ENCODE measurements at regions not wholly inside any gene's neighbourhood (a gene's known extent, or its start where the extent isn't known, plus 50 kb on each side); places are given as distances from the start of the nearest gene placed in this dataset.

DNA sequence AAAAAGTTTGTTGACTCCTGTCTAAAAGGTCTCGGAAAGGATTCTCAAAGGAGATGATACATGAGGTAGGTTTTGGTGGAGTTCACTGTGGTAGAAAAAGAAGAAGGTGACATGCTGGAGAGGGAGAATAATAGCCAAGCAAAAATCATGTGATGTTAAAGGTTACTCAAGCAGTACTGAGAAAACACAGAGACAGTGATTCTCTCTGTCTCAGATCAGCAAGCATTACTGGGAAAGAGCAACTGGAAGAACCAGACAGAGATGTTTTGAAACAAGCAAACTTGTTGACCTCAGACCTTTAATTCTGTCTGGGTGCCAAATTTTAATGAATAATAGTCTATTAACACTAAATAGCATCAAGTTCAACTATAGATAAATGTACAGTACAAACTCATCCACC lies 183.5 kb upstream of the PLEKHG7 start:
- TF ChIP-seq ZNF274 (IDR thresholded peaks at IDR 0.05; ENCODE audit: low read depth, low read length) (no peak), SUZ12 (IDR thresholded peaks at IDR 0.05; ENCODE audit: extremely low read depth, insufficient read depth, insufficient read length) (no peak), YY1 (IDR thresholded peaks at IDR 0.05; ENCODE audit: insufficient read depth, insufficient read length) (no peak)
- Histone ChIP-seq H3K9ac (ENCODE audit: insufficient read length, low read depth) (no peak overlapping the region), H3K36me3 (ENCODE audit: insufficient read depth, insufficient read length, low read length) (no peaks in the 10 kb centered on the region), H3K4me3 (ENCODE audit: insufficient read length, low read depth) (no peak overlapping the region), H3K9me3 (ENCODE audit: insufficient read depth, low read length) (no peaks in the 10 kb centered on the region), H3K27me3 (ENCODE audit: insufficient read depth, insufficient read length) (no peaks in the 10 kb centered on the region), H3K4me1 (ENCODE audit: insufficient read depth, insufficient read length) (no peaks in the 10 kb centered on the region)
- DNase-seq (ENCODE audit: low read depth, low spot score), result no peak

DNA sequence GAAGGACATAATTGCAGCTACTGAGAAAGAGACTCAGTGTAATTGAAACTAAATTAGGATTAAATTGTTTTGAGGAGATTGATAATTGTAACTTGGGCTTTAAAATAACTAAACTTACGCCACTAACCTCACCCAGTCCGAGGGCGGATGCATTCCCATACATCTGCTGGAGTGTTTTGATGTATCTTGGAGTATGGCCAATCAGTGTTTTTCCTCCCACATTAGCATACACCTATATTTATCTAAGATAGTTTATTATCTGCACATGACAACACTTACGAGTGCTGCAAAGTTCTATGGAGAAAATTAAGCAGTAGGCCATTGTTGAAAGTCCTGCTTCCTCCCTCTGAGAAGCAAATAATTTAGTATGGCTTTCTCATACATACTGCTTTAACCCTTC lies 184.7 kb upstream of the PLEKHG7 start:
- DNase-seq (ENCODE audit: low read depth, low spot score), result no peak
- Histone ChIP-seq H3K27me3 (ENCODE audit: insufficient read depth, insufficient read length) (no peaks in the 10 kb centered on the region), H3K36me3 (ENCODE audit: insufficient read depth, insufficient read length, low read length) (no peaks in the 10 kb centered on the region), H3K9ac (ENCODE audit: insufficient read length, low read depth) (no peak overlapping the region), H3K9me3 (ENCODE audit: insufficient read depth, low read length) (no peaks in the 10 kb centered on the region), H3K4me3 (ENCODE audit: insufficient read length, low read depth) (no peak overlapping the region), H3K4me1 (ENCODE audit: insufficient read depth, insufficient read length) (no peaks in the 10 kb centered on the region)
- no peak for TF ChIP-seq ZNF274 (IDR thresholded peaks at IDR 0.05; ENCODE audit: low read depth, low read length)

DNA sequence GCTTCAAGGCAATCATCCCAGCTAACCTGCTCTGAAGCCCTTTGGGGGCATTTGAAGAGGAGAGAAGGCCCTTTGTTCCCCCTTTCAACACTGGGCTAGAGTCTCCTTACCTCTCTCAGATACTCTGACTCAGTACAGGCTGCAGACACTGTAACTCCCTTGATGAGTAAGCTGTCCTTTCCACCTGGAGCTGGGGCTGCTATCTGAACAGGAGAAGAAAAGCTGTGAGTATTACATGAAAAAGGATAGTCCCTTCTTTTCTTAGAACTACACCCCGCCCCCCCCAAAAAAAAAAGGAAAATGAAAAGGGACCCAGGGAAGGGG lies 186.6 kb upstream of the PLEKHG7 start:
- Histone ChIP-seq H3K4me3 (ENCODE audit: insufficient read length, low read depth) (no peak overlapping the region), H3K9me3 (ENCODE audit: insufficient read depth, low read length) (no peaks in the 10 kb centered on the region), H3K9ac (ENCODE audit: insufficient read length, low read depth) (no peak overlapping the region), H3K4me1 (ENCODE audit: insufficient read depth, insufficient read length) (no peaks in the 10 kb centered on the region), H3K36me3 (ENCODE audit: insufficient read depth, insufficient read length, low read length) (no peaks in the 10 kb centered on the region), H3K27me3 (ENCODE audit: insufficient read depth, insufficient read length) (no peaks in the 10 kb centered on the region)
- DNase-seq (ENCODE audit: low read depth, low spot score), result no peak
- TF ChIP-seq ZNF274 (IDR thresholded peaks at IDR 0.05; ENCODE audit: low read depth, low read length), result no peak
- TF ChIP-seq YY1 (IDR thresholded peaks at IDR 0.05; ENCODE audit: insufficient read depth, insufficient read length), result no peak
- no peak for TF ChIP-seq SUZ12 (IDR thresholded peaks at IDR 0.05; ENCODE audit: extremely low read depth, insufficient read depth, insufficient read length)

DNA sequence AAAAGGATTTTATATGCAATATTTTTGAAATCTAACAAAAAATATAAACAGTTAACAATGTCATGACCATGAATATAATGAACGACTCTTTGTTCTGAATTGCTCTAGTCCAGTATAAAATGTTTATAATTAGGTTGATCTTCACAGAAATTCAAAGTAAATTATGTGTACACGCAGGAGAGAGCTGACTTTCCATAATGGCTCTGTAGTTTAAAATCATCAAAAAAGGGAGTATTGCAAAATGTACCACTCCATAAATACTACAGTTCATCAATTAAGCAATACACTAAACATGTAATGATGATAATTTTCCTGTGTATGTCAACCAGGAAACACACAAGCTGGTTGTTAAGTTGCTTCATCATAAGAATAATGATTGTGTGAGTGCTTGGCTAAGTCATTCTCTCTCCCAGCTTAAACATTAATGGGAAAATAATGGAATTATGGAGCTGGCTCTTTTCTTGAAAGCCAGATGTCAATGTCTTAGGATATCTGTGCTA lies 189.5 kb upstream of the PLEKHG7 start:
- TF ChIP-seq ZNF274 (IDR thresholded peaks at IDR 0.05; ENCODE audit: low read depth, low read length), result no peak
- TF ChIP-seq YY1 (IDR thresholded peaks at IDR 0.05; ENCODE audit: insufficient read depth, insufficient read length), result no peak
- TF ChIP-seq SUZ12 (IDR thresholded peaks at IDR 0.05; ENCODE audit: extremely low read depth, insufficient read depth, insufficient read length), result no peak
- Histone ChIP-seq H3K36me3 (ENCODE audit: insufficient read depth, insufficient read length, low read length) (no peaks in the 10 kb centered on the region), H3K9me3 (ENCODE audit: insufficient read depth, low read length) (no peaks in the 10 kb centered on the region), H3K27me3 (ENCODE audit: insufficient read depth, insufficient read length) (no peaks in the 10 kb centered on the region), H3K4me1 (ENCODE audit: insufficient read depth, insufficient read length) (no peaks in the 10 kb centered on the region), H3K4me3 (ENCODE audit: insufficient read length, low read depth) (no peak overlapping the region), H3K9ac (ENCODE audit: insufficient read length, low read depth) (no peak overlapping the region)
- no peak for DNase-seq (ENCODE audit: low read depth, low spot score)

DNA sequence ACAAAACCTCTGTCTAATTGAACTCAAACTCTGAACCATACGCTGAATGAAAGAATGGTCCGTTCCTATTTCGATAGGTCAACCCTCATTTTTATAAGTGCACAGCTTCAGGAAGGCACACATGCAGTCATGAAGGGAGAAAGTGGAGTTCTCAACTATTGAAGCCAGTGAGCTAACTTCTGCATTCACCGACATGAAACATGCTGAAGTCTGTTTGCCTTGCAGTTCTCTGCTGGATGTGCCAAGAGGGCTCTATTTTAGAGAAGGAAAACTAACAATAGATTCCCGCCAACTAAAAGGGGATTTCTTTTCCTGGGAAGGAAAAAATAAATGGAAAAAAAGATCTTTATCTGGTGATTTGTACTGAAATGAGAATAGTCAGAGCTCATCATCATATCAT lies 191.0 kb upstream of the PLEKHG7 start:
- Histone ChIP-seq H3K9ac (ENCODE audit: insufficient read length, low read depth) (no peak overlapping the region), H3K4me1 (ENCODE audit: insufficient read depth, insufficient read length) (no peaks in the 10 kb centered on the region), H3K9me3 (ENCODE audit: insufficient read depth, low read length) (no peaks in the 10 kb centered on the region), H3K36me3 (ENCODE audit: insufficient read depth, insufficient read length, low read length) (no peaks in the 10 kb centered on the region), H3K27me3 (ENCODE audit: insufficient read depth, insufficient read length) (no peaks in the 10 kb centered on the region), H3K4me3 (ENCODE audit: insufficient read length, low read depth) (no peak overlapping the region)
- TF ChIP-seq YY1 (IDR thresholded peaks at IDR 0.05; ENCODE audit: insufficient read depth, insufficient read length) (no peak), SUZ12 (IDR thresholded peaks at IDR 0.05; ENCODE audit: extremely low read depth, insufficient read depth, insufficient read length) (no peak), ZNF274 (IDR thresholded peaks at IDR 0.05; ENCODE audit: low read depth, low read length) (no peak)
- DNase-seq (ENCODE audit: low read depth, low spot score), result no peak

DNA sequence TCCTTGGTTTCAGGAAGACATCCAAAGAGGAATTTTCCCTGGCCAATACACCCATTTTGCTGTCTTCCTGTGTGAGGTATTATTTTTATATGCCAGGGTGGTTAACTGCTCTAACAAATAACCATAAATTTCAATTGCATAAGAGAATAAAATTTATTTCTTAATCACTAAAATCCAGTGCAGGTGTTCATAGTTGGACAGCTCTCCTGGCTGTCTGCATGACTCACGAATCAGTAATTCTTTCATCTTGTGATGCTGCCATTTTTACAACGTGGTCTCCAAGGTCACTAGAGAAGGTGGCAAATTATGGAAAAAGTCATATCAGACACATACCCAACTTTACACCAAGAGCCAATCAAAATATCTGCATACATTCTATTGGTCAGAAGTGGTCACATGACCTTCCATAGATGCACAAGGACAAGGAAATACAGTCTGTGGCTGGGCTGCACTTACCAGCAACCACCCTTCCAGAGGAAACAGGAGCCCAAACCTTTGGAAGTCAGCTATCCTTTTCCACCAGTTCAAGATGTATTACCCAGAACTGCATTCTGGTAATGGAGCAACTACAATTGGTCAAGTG lies 193.5 kb upstream of the PLEKHG7 start:
- H3K4me1 ChIP-seq (ENCODE audit: insufficient read depth, insufficient read length), result no peaks in the 10 kb centered on the region
- TF ChIP-seq SUZ12 (IDR thresholded peaks at IDR 0.05; ENCODE audit: extremely low read depth, insufficient read depth, insufficient read length), result no peak
- TF ChIP-seq YY1 (IDR thresholded peaks at IDR 0.05; ENCODE audit: insufficient read depth, insufficient read length), result no peak
- no peak for TF ChIP-seq ZNF274 (IDR thresholded peaks at IDR 0.05; ENCODE audit: low read depth, low read length)
- no peak overlapping the region for H3K4me3 ChIP-seq (ENCODE audit: insufficient read length, low read depth)
- no peaks in the 10 kb centered on the region for H3K27me3 ChIP-seq (ENCODE audit: insufficient read depth, insufficient read length)
- no peak overlapping the region for H3K9ac ChIP-seq (ENCODE audit: insufficient read length, low read depth)
- H3K36me3 ChIP-seq (ENCODE audit: insufficient read depth, insufficient read length, low read length), result no peaks in the 10 kb centered on the region
- H3K9me3 ChIP-seq (ENCODE audit: insufficient read depth, low read length), result no peaks in the 10 kb centered on the region
- no peak for DNase-seq (ENCODE audit: low read depth, low spot score)

DNA sequence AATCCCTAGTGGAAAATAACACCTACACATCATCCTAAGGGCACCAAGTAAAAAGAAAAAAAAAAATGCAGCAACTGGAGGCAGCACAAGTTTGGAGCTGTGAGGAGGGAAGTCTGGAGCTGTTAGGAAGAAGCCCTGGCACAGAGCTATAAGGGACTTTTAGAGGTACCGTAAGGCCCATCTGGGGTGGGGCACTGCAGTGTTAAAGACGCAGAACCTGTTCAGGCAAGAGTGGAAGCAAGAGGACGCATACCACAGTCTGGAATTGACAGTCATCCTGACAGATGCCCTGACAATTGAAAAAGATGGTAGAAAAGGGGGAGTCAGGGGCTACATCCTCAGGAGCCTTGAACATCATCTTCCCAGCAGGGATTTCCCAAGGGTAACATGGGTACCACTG lies 195.9 kb upstream of the PLEKHG7 start:
- no peak overlapping the region for H3K4me3 ChIP-seq (ENCODE audit: insufficient read length, low read depth)
- no peaks in the 10 kb centered on the region for H3K9me3 ChIP-seq (ENCODE audit: insufficient read depth, low read length)
- H3K27me3 ChIP-seq (ENCODE audit: insufficient read depth, insufficient read length), result no peaks in the 10 kb centered on the region
- no peaks in the 10 kb centered on the region for H3K4me1 ChIP-seq (ENCODE audit: insufficient read depth, insufficient read length)
- H3K36me3 ChIP-seq (ENCODE audit: insufficient read depth, insufficient read length, low read length), result no peaks in the 10 kb centered on the region
- DNase-seq (ENCODE audit: low read depth, low spot score), result no peak
- TF ChIP-seq YY1 (IDR thresholded peaks at IDR 0.05; ENCODE audit: insufficient read depth, insufficient read length) (no peak), SUZ12 (IDR thresholded peaks at IDR 0.05; ENCODE audit: extremely low read depth, insufficient read depth, insufficient read length) (no peak), ZNF274 (IDR thresholded peaks at IDR 0.05; ENCODE audit: low read depth, low read length) (no peak)
- H3K9ac ChIP-seq (ENCODE audit: insufficient read length, low read depth), result no peak overlapping the region

DNA sequence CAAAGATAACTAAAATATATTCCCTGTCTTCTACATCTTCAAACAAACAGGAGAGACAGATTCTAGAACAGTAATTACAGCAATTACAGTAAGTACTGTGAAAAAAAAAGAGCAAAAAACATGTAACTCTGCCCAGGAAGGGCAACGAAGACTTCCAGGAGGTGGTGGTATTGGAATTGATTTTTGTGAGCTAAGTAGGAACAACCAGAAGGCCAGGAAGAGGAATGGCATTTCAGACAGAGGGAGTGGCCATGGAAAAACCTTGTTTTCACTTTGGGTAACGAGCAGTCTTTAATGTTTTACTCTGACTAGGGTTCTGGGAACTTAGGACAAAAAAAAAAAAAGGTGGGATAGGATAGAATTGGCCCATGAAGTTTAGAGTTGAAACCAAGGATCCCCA lies 196.3 kb upstream of the PLEKHG7 start:
- Histone ChIP-seq H3K27me3 (ENCODE audit: insufficient read depth, insufficient read length) (no peaks in the 10 kb centered on the region), H3K9me3 (ENCODE audit: insufficient read depth, low read length) (no peaks in the 10 kb centered on the region), H3K4me1 (ENCODE audit: insufficient read depth, insufficient read length) (no peaks in the 10 kb centered on the region), H3K4me3 (ENCODE audit: insufficient read length, low read depth) (no peak overlapping the region), H3K9ac (ENCODE audit: insufficient read length, low read depth) (no peak overlapping the region), H3K36me3 (ENCODE audit: insufficient read depth, insufficient read length, low read length) (no peaks in the 10 kb centered on the region)
- TF ChIP-seq SUZ12 (IDR thresholded peaks at IDR 0.05; ENCODE audit: extremely low read depth, insufficient read depth, insufficient read length) (no peak), ZNF274 (IDR thresholded peaks at IDR 0.05; ENCODE audit: low read depth, low read length) (no peak), YY1 (IDR thresholded peaks at IDR 0.05; ENCODE audit: insufficient read depth, insufficient read length) (no peak)
- DNase-seq (ENCODE audit: low read depth, low spot score), result no peak
